ENCODE measurements at regions not wholly inside any gene's neighbourhood (a gene's known extent, or its start where the extent isn't known, plus 50 kb on each side); places are given as distances from the start of the nearest gene placed in this dataset.

GRCh38 chrX:25296850-25297249, 281.1 kb upstream of the ARX start:
- no peak for DNase-seq (ENCODE audit: low spot score in 2 of 2)
- Histone ChIP-seq H3K36me3 (no peaks in the 10 kb centered on the region), H3K4me1 (no peaks in the 10 kb centered on the region), H3K9me3 (no peaks in the 10 kb centered on the region), H3K27me3 (no peaks in the 10 kb centered on the region), H3K27ac (no peak overlapping the region), H3K4me3 (no peak overlapping the region)
- intact Hi-C loops (cut with DNase I), result no loop called here
- no peak for TF ChIP-seq CTCF (IDR thresholded peaks at IDR 0.05)

GRCh38 chrX:25295466-25295865, 279.7 kb upstream of the ARX start:
- Histone ChIP-seq H3K4me3 (no peak overlapping the region), H3K36me3 (no peaks in the 10 kb centered on the region), H3K27me3 (no peaks in the 10 kb centered on the region), H3K27ac (no peak overlapping the region), H3K4me1 (no peaks in the 10 kb centered on the region), H3K9me3 (no peaks in the 10 kb centered on the region)
- no peak for DNase-seq (ENCODE audit: low spot score in 2 of 2)
- TF ChIP-seq CTCF (IDR thresholded peaks at IDR 0.05), result no peak
- intact Hi-C loops (cut with DNase I), result no loop called here

- H3K9me3 ChIP-seq, result no peaks in the 10 kb centered on the region
- H3K4me1 ChIP-seq, result no peaks in the 10 kb centered on the region
- no peak overlapping the region for H3K4me3 ChIP-seq
- H3K36me3 ChIP-seq, result no peaks in the 10 kb centered on the region
- no peaks in the 10 kb centered on the region for H3K27me3 ChIP-seq
- no peak for DNase-seq (ENCODE audit: low spot score in 2 of 2)
- no peak for TF ChIP-seq CTCF (IDR thresholded peaks at IDR 0.05)
- H3K27ac ChIP-seq, result no peak overlapping the region
- intact Hi-C loops (cut with DNase I), result no loop called here
Measured at GRCh38 chrX:25290132-25290531, 274.4 kb upstream of the ARX start.

- H3K27ac ChIP-seq, result no peak overlapping the region
- DNase-seq (ENCODE audit: low spot score in 2 of 2), result no peak
- no peak for TF ChIP-seq CTCF (IDR thresholded peaks at IDR 0.05)
- no peaks in the 10 kb centered on the region for H3K4me1 ChIP-seq
- H3K36me3 ChIP-seq, result no peaks in the 10 kb centered on the region
- intact Hi-C loops (cut with DNase I), result no loop called here
- H3K4me3 ChIP-seq, result no peak overlapping the region
- no peaks in the 10 kb centered on the region for H3K27me3 ChIP-seq
- H3K9me3 ChIP-seq, result no peaks in the 10 kb centered on the region
Measured at GRCh38 chrX:25288676-25289075, 272.9 kb upstream of the ARX start.

GRCh38 chrX:25287521-25287920, 271.8 kb upstream of the ARX start:
- Histone ChIP-seq H3K4me1 (no peaks in the 10 kb centered on the region), H3K4me3 (no peak overlapping the region), H3K27me3 (no peaks in the 10 kb centered on the region), H3K27ac (no peak overlapping the region), H3K9me3 (no peaks in the 10 kb centered on the region), H3K36me3 (no peaks in the 10 kb centered on the region)
- DNase-seq (ENCODE audit: low spot score in 2 of 2), result no peak
- intact Hi-C loops (cut with DNase I), result no loop called here
- no peak for TF ChIP-seq CTCF (IDR thresholded peaks at IDR 0.05)

GRCh38 chrX:25285598-25285997, 269.8 kb upstream of the ARX start:
- intact Hi-C loops (cut with DNase I), result no loop called here
- Histone ChIP-seq H3K9me3 (no peaks in the 10 kb centered on the region), H3K27ac (no peak overlapping the region), H3K4me1 (no peaks in the 10 kb centered on the region), H3K27me3 (no peaks in the 10 kb centered on the region), H3K4me3 (no peak overlapping the region), H3K36me3 (no peaks in the 10 kb centered on the region)
- no peak for DNase-seq (ENCODE audit: low spot score in 2 of 2)
- no peak for TF ChIP-seq CTCF (IDR thresholded peaks at IDR 0.05)

Measured in ascending aorta (tissue), 2 donors.